PC-3 (cell line): ENCODE measurements at regions not wholly inside any gene's neighbourhood (a gene's known extent, or its start where the extent isn't known, plus 50 kb on each side); places are given as distances from the start of the nearest gene placed in this dataset.

Experiments used
- ATAC-seq: fragments of 200-7000 bp; cut with Tn5 transposase; 2 replicates; pipeline ENCODE4 v1.9.1; 2020; ENCODE audit warnings: mild to moderate bottlenecking, moderate library complexity
- BruUV-seq: library from RNA; stranded (reverse); fragments of 400-500 nt; replicated peaks from 2 replicates; lab custom pipeline; 2021; lab: Mats Ljungman, UMichigan
- CTCF ChIA-PET: fragments of 300-600 bp; sonication (Branson Sonifier 250); formaldehyde crosslinking; loops from one replicate; lab custom pipeline; 2022; ENCODE audit warnings: antibody characterized with exemption; lab: Charles Lee
- POLR2A ChIA-PET: fragments of 300-600 bp; sonication (Branson Sonifier 250); formaldehyde crosslinking; loops from one replicate; lab custom pipeline; 2022; ENCODE audit warnings: antibody characterized with exemption; ENCODE audit not compliant: unreplicated experiment; lab: Charles Lee
- DNase-seq: peaks from one replicate; pipeline ENCODE4 v3.0.0-alpha.2; 2015
- H2AFZ ChIP-seq: fragments of 300-600 bp; sonication (generic); 2 replicates; pipeline ENCODE4 v1.6.0; 2016; ENCODE audit warnings: antibody characterized with exemption, low read length
- H3F3A ChIP-seq: fragments of 300-600 bp; sonication (generic); one replicate; pipeline ENCODE4 v1.6.0; 2017; ENCODE audit warnings: antibody characterized with exemption, low read length, control low read depth, mild to moderate bottlenecking; ENCODE audit not compliant: unreplicated experiment
- H3K27ac ChIP-seq: fragments of 300-600 bp; sonication (generic); 2 replicates; pipeline ENCODE4 v1.5.1; 2016; ENCODE audit warnings: mild to moderate bottlenecking, low read length
- H3K27me3 ChIP-seq: fragments of 300-600 bp; sonication (generic); 2 replicates; pipeline ENCODE4 v1.6.1; 2016; ENCODE audit warnings: low read length, mixed read lengths
- H3K36me3 ChIP-seq: fragments of 300-600 bp; sonication (generic); 2 replicates; pipeline ENCODE4 v1.6.1; 2016; ENCODE audit warnings: low read depth, mixed run types, low read length, mixed read lengths
- H3K4me1 ChIP-seq: fragments of 300-600 bp; sonication (generic); 2 replicates; pipeline ENCODE4 v1.5.1; 2016; ENCODE audit warnings: low read length; ENCODE audit not compliant: insufficient read depth
- H3K4me2 ChIP-seq: fragments of 300-600 bp; sonication (generic); 2 replicates; pipeline ENCODE4 v1.6.0; 2016; ENCODE audit warnings: low read length
- H3K4me3 ChIP-seq: fragments of 300-600 bp; sonication (generic); 2 replicates; pipeline ENCODE4 v1.5.1; 2016; ENCODE audit warnings: mild to moderate bottlenecking, low read length, mixed read lengths
- H3K79me2 ChIP-seq: fragments of 300-600 bp; sonication (generic); 2 replicates; pipeline ENCODE4 v1.6.1; 2017; ENCODE audit warnings: low read length, mixed read lengths
- H3K9ac ChIP-seq: fragments of 300-600 bp; sonication (generic); 2 replicates; pipeline ENCODE4 v1.6.0; 2016; ENCODE audit warnings: mild to moderate bottlenecking, low read length
- H3K9me2 ChIP-seq: fragments of 300-600 bp; sonication (generic); replicated peaks from 2 replicates; pipeline ENCODE4 v1.6.1; 2016; ENCODE audit warnings: mixed run types, low read length, mixed read lengths
- H3K9me3 ChIP-seq: fragments of 300-600 bp; sonication (generic); 2 replicates; pipeline ENCODE4 v1.6.1; 2016; ENCODE audit warnings: low read length, mixed read lengths
- H4K20me1 ChIP-seq: fragments of 300-600 bp; sonication (generic); 2 replicates; pipeline ENCODE4 v1.6.1; 2016; ENCODE audit warnings: low read length, mixed read lengths
- CTCF ChIP-seq: fragments of 300-600 bp; sonication (generic); conservative IDR thresholded peaks from 2 replicates; pipeline ENCODE4 v1.5.1; 2017; ENCODE audit warnings: antibody characterized with exemption, low read depth, mild to moderate bottlenecking, low read length
- EZH2 ChIP-seq: fragments of 300-600 bp; sonication (generic); IDR thresholded peaks from one replicate; pipeline ENCODE4 v1.6.1; 2017; ENCODE audit warnings: antibody characterized with exemption, mild to moderate bottlenecking, low read length; ENCODE audit not compliant: unreplicated experiment
- EZH2phosphoT487 ChIP-seq: fragments of 300-600 bp; sonication (generic); IDR thresholded peaks from 2 replicates; pipeline ENCODE4 v1.6.1; 2018; ENCODE audit warnings: mild to moderate bottlenecking, antibody characterized with exemption, low read length, borderline replicate concordance
- intact Hi-C: fragments of 100-400 bp; cut with micrococcal nuclease; formaldehyde crosslinking; loops from 2 replicates; pipeline ENCODE4 v1.9.0; 2023

- Histone ChIP-seq H3K4me2 (peak overlapping the region; percentile 86), H3K36me3 (no peaks in the 10 kb centered on the region), H3F3A (no peaks in the 10 kb centered on the region), H2AFZ (peak overlapping the region; percentile 90), H3K4me3 (peak overlapping the region; percentile 47; the same call in 1 of the 2 replicates), H3K79me2 (no peaks in the 10 kb centered on the region), H3K27ac (no peak overlapping the region), H3K4me1 (no peaks in the 10 kb centered on the region), H4K20me1 (no peaks in the 10 kb centered on the region), H3K9me2 (no peaks in the 10 kb centered on the region), H3K9ac (no peak overlapping the region), H3K27me3 (no peaks in the 10 kb centered on the region), H3K9me3 (no peaks in the 10 kb centered on the region)
- ChIA-PET CTCF (interaction anchor here (0.6 to 2.4 kb wide), 8 partner anchors 9 to 489 kb away, joined by 3 to 48 read pairs (median 3); no protein-coding TSS in a partner anchor), POLR2A (interaction anchor here (0.6 kb wide), 1 partner anchor 667 kb away, joined by 3 read pairs; no protein-coding TSS in a partner anchor)
- ATAC-seq (peak; percentile 91), DNase-seq (peak; percentile 88)
- intact Hi-C loops = loop anchor here (1.0 kb wide), 2 partner anchors 45 to 282 kb away; no protein-coding TSS in a partner anchor
- no TSS peak for BruUV-seq
- TF ChIP-seq EZH2phosphoT487 (no peak), CTCF (peak; percentile 80)
These were observed 76.3 kb upstream of the TRIM2 start for GRCh38 chr4:153127760-153128494.

DNA sequence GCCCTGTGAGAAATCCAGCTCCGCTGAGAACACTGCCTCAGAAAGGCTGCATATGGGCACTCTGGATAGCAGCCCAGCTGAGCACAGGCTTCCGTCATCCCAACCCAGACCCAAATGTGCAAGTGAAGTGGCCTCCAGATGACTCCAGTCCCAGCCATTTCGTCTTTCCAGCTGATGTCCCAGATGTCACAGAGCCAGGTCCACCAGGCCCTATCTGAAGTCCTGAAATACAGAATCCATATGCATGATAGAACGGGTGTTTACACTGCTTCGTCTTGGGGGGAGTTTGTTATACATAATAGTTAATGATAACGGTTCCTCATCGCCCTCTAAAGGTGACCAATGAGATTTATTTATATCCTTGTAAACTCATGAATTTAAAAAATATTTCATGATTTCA, 72.6 kb upstream of the TRIM2 start:
- Histone ChIP-seq H3K27me3 (no peaks in the 10 kb centered on the region), H3F3A (no peaks in the 10 kb centered on the region), H3K4me2 (no peak overlapping the region), H3K79me2 (no peaks in the 10 kb centered on the region), H3K4me1 (no peaks in the 10 kb centered on the region), H4K20me1 (no peaks in the 10 kb centered on the region), H3K9me3 (no peaks in the 10 kb centered on the region), H3K9me2 (no peaks in the 10 kb centered on the region), H3K27ac (no peak overlapping the region), H3K9ac (no peak overlapping the region), H3K36me3 (no peaks in the 10 kb centered on the region), H3K4me3 (no peak overlapping the region), H2AFZ (no peak overlapping the region)
- ChIA-PET CTCF (no interaction called here), POLR2A (no interaction called here)
- TF ChIP-seq EZH2phosphoT487 = no peak
- TF ChIP-seq CTCF = peak; percentile 46; the same call in 1 of the 2 replicates
- TF ChIP-seq EZH2 = no peak
- DNase-seq (no peak), ATAC-seq (no peak)
- intact Hi-C loops = no loop called here
- BruUV-seq = no TSS peak

GRCh38 chr4:153137159-153137558, 67.1 kb upstream of the TRIM2 start:
- ChIA-PET POLR2A (no interaction called here), CTCF (no interaction called here)
- no TSS peak for BruUV-seq
- Histone ChIP-seq H3K79me2 (no peaks in the 10 kb centered on the region), H2AFZ (no peak overlapping the region), H3K4me1 (peaks cover 7% of the 10 kb centered on the region; the same call in 1 of the 2 replicates), H3K9me2 (no peaks in the 10 kb centered on the region), H3K27me3 (no peaks in the 10 kb centered on the region), H3K27ac (no peak overlapping the region), H3K9ac (no peak overlapping the region), H3F3A (no peaks in the 10 kb centered on the region), H3K4me2 (no peak overlapping the region), H4K20me1 (no peaks in the 10 kb centered on the region), H3K9me3 (no peaks in the 10 kb centered on the region), H3K36me3 (no peaks in the 10 kb centered on the region), H3K4me3 (no peak overlapping the region)
- no peak for TF ChIP-seq EZH2
- no peak for TF ChIP-seq EZH2phosphoT487
- TF ChIP-seq CTCF = no peak
- peak; percentile 95 for ATAC-seq
- DNase-seq = peak; percentile 73
- intact Hi-C loops = no loop called here
